ENCODE measurements at regions not wholly inside any gene's neighbourhood (a gene's known extent, or its start where the extent isn't known, plus 50 kb on each side); places are given as distances from the start of the nearest gene placed in this dataset.

GRCh38 chr4:159410076-159410777 lies 307.3 kb downstream of the RAPGEF2 start:
- 28% methylated on average over 4 of the region's 4 CpGs for WGBS (ENCODE audit: missing lambda C conversion rate)
- Histone ChIP-seq H3K4me3 (no peak overlapping the region), H3K9me3 (no peaks in the 10 kb centered on the region), H3K4me2 (no peak overlapping the region), H3K4me1 (no peaks in the 10 kb centered on the region), H3K27ac (no peak overlapping the region)
- TF ChIP-seq MYC (IDR thresholded peaks at IDR 0.05; ENCODE audit: borderline replicate concordance, low read length) = no peak
- no peak for TF ChIP-seq FOSB (CRISPR knock-in tag; IDR thresholded peaks at IDR 0.05)
- TF ChIP-seq USF2 (IDR thresholded peaks at IDR 0.05) = no peak
- TF ChIP-seq EP300 (IDR thresholded peaks at IDR 0.05) = no peak
- TF ChIP-seq BCL3 (IDR thresholded peaks at IDR 0.05) = no peak
- no peak for TF ChIP-seq RFX5 (IDR thresholded peaks at IDR 0.05)
- FAIRE-seq (no peak), ATAC-seq (no peak), DNase-seq (ENCODE audit: low read depth in 1 of 2, low spot score in 1 of 2) (no peak)
- ChIA-PET CTCF (interaction anchor here (0.6 kb wide), 1 partner anchor 8 kb away, joined by 3 read pairs; no protein-coding TSS in a partner anchor), POLR2A (no interaction called here)

GRCh38 chr4:159410891-159411290 lies 308.0 kb downstream of the RAPGEF2 start:
- Histone ChIP-seq H3K4me3 (no peak overlapping the region), H3K27ac (no peak overlapping the region), H3K9me3 (no peaks in the 10 kb centered on the region), H3K4me1 (no peaks in the 10 kb centered on the region), H3K4me2 (no peak overlapping the region)
- ChIA-PET CTCF (no interaction called here), POLR2A (no interaction called here)
- TF ChIP-seq CEBPB (IDR thresholded peaks at IDR 0.05) (no peak), HOXA7 (CRISPR knock-in tag; IDR thresholded peaks at IDR 0.05) (no peak)
- 75% methylated on average over 5 of the region's 5 CpGs for WGBS (ENCODE audit: missing lambda C conversion rate)
- DNase-seq (ENCODE audit: low read depth in 1 of 2, low spot score in 1 of 2) (no peak), FAIRE-seq (no peak), ATAC-seq (no peak)

- DNase-seq (ENCODE audit: low read depth in 1 of 2, low spot score in 1 of 2) (no peak), ATAC-seq (no peak), FAIRE-seq (no peak)
- CTCF ChIA-PET = interaction anchor here (1.0 kb wide), 1 partner anchor 9 kb away, joined by 3 read pairs; no protein-coding TSS in a partner anchor
- Histone ChIP-seq H3K9me3 (no peaks in the 10 kb centered on the region), H3K27ac (no peak overlapping the region), H3K4me2 (no peak overlapping the region), H3K4me3 (no peak overlapping the region), H3K4me1 (peaks cover 5% of the 10 kb centered on the region; the same call in 1 of the 3 replicates)
- WGBS (ENCODE audit: missing lambda C conversion rate) = 71% methylated on average over 6 of the region's 6 CpGs
- TF ChIP-seq NR3C1 (IDR thresholded peaks at IDR 0.05) = no peak
- no peak for TF ChIP-seq CBX8 (IDR thresholded peaks at IDR 0.05)
- TF ChIP-seq MYC (IDR thresholded peaks at IDR 0.05; ENCODE audit: borderline replicate concordance, low read length) = no peak
- no peak for TF ChIP-seq RNF2 (IDR thresholded peaks at IDR 0.05; ENCODE audit: borderline replicate concordance, low read depth)
- TF ChIP-seq ZFP36 (IDR thresholded peaks at IDR 0.05; ENCODE audit: borderline replicate concordance, partially characterized antibody) = no peak
- no peak for TF ChIP-seq TP53 (CRISPR knock-in tag; IDR thresholded peaks at IDR 0.05)
- no peak for TF ChIP-seq CHD2 (IDR thresholded peaks at IDR 0.05; ENCODE audit: low read length, partially characterized antibody)
- TF ChIP-seq FOSB (CRISPR knock-in tag; IDR thresholded peaks at IDR 0.05) = no peak
- TF ChIP-seq SMC3 (IDR thresholded peaks at IDR 0.05) = no peak
- no peak for TF ChIP-seq FOSL2 (IDR thresholded peaks at IDR 0.05)
- no peak for TF ChIP-seq FOSL2 (CRISPR knock-in tag; IDR thresholded peaks at IDR 0.05)
- no peak for TF ChIP-seq JUN (IDR thresholded peaks at IDR 0.05)
- TF ChIP-seq GATA3 (IDR thresholded peaks at IDR 0.05; ENCODE audit: borderline replicate concordance) = no peak
- TF ChIP-seq RARB (CRISPR knock-in tag; IDR thresholded peaks at IDR 0.05) = no peak
- POLR2A ChIA-PET = no interaction called here
Observed at GRCh38 chr4:159413306-159413943, 310.5 kb downstream of the RAPGEF2 start.
